RPMI7951 (cell line): ENCODE measurements at regions not wholly inside any gene's neighbourhood (a gene's known extent, or its start where the extent isn't known, plus 50 kb on each side); places are given as distances from the start of the nearest gene placed in this dataset.

Source experiments
- DNase-seq: peaks from one replicate; pipeline ENCODE4 v3.0.0-alpha.2; 2012; ENCODE audit warnings: low read depth

GRCh38 chr3:76010252-76010651 is 224.9 kb upstream of the ZNF717 start:
- no peak for DNase-seq

- DNase-seq, result no peak
Measured at GRCh38 chr3:76011121-76011520, 225.8 kb upstream of the ZNF717 start.

- DNase-seq, result no peak
Measured at GRCh38 chr3:76015496-76015895, 230.1 kb upstream of the ZNF717 start.

GRCh38 chr3:76016111-76016510 is 230.8 kb upstream of the ZNF717 start:
- DNase-seq, result no peak

- DNase-seq, result no peak
Measured at GRCh38 chr3:76016769-76017439, 231.6 kb upstream of the ZNF717 start.

GRCh38 chr3:76021376-76021775 is 236.0 kb upstream of the ZNF717 start:
- no peak for DNase-seq

GRCh38 chr3:76024640-76025039 is 239.3 kb upstream of the ZNF717 start:
- peak; percentile 6 for DNase-seq

GRCh38 chr3:76025561-76025960 is 240.2 kb upstream of the ZNF717 start:
- no peak for DNase-seq

- DNase-seq, result no peak
Measured at GRCh38 chr3:76026379-76026778, 241.0 kb upstream of the ZNF717 start.

- DNase-seq, result no peak
Measured at GRCh38 chr3:76028774-76029173, 243.4 kb upstream of the ZNF717 start.

- DNase-seq, result no peak
Measured at GRCh38 chr3:76034649-76035048, 249.3 kb upstream of the ZNF717 start.

GRCh38 chr3:76035117-76035516 is 249.8 kb upstream of the ZNF717 start:
- no peak for DNase-seq

- DNase-seq, result no peak
Measured at GRCh38 chr3:76038949-76039348, 253.6 kb upstream of the ZNF717 start.

- DNase-seq, result no peak
Measured at GRCh38 chr3:76039431-76039830, 254.1 kb upstream of the ZNF717 start.

GRCh38 chr3:76040946-76041345 is 255.6 kb upstream of the ZNF717 start:
- DNase-seq, result no peak

- no peak for DNase-seq
Measured at GRCh38 chr3:76043746-76044145, 258.4 kb upstream of the ZNF717 start.

- DNase-seq, result peak; percentile 3
Measured at GRCh38 chr3:76044601-76045600, 259.6 kb upstream of the ZNF717 start.

- no peak for DNase-seq
Measured at GRCh38 chr3:76047368-76047767, 262.0 kb upstream of the ZNF717 start.

GRCh38 chr3:76049776-76050175 is 264.4 kb upstream of the ZNF717 start:
- DNase-seq, result no peak

- no peak for DNase-seq
Measured at GRCh38 chr3:76051145-76051544, 265.8 kb upstream of the ZNF717 start.

GRCh38 chr3:76054404-76054803 is 269.1 kb upstream of the ZNF717 start:
- no peak for DNase-seq

- no peak for DNase-seq
Measured at GRCh38 chr3:76061654-76062053, 276.3 kb upstream of the ZNF717 start.

GRCh38 chr3:76063019-76063418 is 277.7 kb upstream of the ZNF717 start:
- DNase-seq, result peak; percentile 15
